GM18505 (cell line): ENCODE measurements at regions not wholly inside any gene's neighbourhood (a gene's known extent, or its start where the extent isn't known, plus 50 kb on each side); places are given as distances from the start of the nearest gene placed in this dataset.

Experiments used
- ATAC-seq: cut with Tn5 transposase; IDR thresholded peaks from one replicate; pipeline ENCODE4 v1.9.1; 2021; ENCODE audit not compliant: unreplicated experiment
- POLR2A ChIP-seq: IDR thresholded peaks from 4 replicates; pipeline ENCODE4 v1.6.1; 2011; ENCODE audit warnings: borderline replicate concordance; ENCODE audit not compliant: insufficient read depth, insufficient read length; ENCODE audit errors: extremely low read depth

- no peak for TF ChIP-seq POLR2A
Measured at GRCh38 chr15:69648775-69649735, 196.4 kb downstream of the RPLP1 start.

GRCh38 chr15:69652293-69652692, 199.7 kb downstream of the RPLP1 start:
- no peak for TF ChIP-seq POLR2A
- no peak for ATAC-seq

More at GRCh38 chr15:69648775-69649735, 196.4 kb downstream of the RPLP1 start:
- no peak for ATAC-seq

DNA sequence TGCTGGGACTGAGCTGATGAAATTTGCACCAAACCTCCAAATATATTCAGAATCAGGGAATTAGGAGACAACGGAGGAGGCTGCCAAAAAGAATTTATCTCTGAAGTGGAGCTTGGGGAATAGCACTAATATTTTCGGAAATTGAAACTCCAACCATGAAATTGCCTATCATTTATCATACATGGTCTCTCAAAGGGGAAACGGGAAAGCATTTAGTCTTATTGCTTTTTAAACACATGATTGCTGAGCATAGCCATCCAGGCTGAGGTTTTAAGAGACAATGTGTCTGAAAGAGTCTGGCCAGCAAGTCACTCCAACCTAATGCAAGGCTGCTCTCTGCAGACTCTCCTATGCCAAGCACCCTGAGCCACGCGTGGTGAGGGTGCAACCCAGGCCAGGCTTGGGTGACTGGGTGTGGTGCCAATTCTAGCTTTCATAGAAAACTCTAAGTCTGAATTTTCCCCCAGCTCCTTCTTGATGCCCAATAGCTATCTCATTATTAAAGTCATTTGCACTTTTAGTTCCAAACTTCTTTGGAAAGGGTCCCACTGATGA, 200.2 kb downstream of the RPLP1 start:
- no peak for ATAC-seq
- TF ChIP-seq POLR2A: no peak

DNA sequence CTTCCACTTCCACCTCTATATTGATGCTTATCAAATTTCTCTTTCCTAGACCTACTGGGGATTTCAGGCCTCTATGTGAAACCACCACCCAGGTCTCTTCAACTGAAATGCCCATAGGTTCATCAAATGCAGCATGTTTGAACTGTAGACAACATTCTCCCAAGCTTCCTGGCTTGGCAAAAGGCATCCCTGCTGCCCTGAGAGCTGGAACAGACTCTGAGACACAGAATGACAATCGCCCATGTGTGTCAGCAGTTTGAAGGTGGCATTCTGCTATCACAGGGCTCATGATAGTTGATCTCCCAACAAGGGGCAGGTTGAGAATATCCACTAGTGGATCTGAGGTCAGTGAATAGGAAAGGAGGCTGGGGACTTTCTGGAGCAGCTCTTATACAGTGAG, 200.7 kb downstream of the RPLP1 start:
- TF ChIP-seq POLR2A: no peak
- ATAC-seq: no peak

- ATAC-seq: no peak
- no peak for TF ChIP-seq POLR2A
Measured at GRCh38 chr15:69653846-69654245, 201.2 kb downstream of the RPLP1 start.

GRCh38 chr15:69656271-69657030, 203.8 kb downstream of the RPLP1 start:
- no peak for ATAC-seq
- TF ChIP-seq POLR2A: no peak

DNA sequence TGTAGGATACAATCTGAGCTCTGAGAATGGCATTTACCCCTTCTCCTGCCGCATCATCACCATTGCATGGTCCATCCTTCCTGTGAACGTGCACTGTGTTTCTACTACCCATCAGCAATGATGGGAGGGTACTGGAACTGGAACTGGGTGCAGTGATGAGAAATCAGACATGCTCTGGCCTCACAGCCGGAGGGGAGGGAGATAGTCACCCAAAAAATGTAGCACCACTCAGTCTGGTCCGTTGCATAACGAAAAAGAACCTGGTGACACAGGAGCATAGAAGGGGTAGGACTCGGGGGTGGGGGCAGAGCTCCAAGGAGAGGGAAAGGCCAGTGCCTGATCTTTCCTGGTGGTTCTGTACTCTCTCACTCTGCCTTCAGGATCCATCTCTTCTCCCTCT, 205.0 kb downstream of the RPLP1 start:
- no peak for ATAC-seq
- TF ChIP-seq POLR2A: no peak

- ATAC-seq: no peak
- TF ChIP-seq POLR2A: no peak
Measured at GRCh38 chr15:69658411-69658945, 205.9 kb downstream of the RPLP1 start.

DNA sequence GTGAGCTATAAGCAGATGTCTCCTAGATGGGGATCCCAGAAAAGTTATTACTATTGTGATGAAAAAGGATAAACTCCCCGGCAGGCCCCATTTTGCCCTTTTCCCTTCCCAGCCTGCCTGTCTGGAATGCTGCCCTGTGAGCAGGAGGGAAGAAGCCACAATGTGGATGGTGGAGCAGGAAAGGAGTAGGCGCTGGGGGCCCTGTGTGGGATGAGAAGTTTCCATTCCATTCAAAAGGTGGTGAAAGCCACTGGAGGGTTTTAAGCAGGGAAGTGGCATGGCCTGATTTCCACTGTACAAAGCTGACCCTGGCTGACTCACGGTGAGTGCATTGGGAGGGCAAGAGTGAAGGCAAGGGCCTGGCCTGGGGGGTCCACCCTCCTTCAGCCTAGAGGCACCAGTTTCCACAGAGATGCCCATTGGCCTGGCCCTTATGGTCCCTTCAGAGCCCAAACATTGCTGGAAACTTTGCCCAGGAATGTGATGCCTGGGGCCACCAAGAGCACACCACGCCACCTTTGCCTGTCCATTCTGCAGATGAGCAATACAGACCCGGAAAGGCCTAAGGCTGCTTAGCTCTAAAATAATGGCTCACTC, 206.9 kb downstream of the RPLP1 start:
- no peak for ATAC-seq

GRCh38 chr15:69660114-69660513, 207.5 kb downstream of the RPLP1 start:
- no peak for TF ChIP-seq POLR2A
- no peak for ATAC-seq

More for the DNA sequence above, 206.9 kb downstream of the RPLP1 start:
- TF ChIP-seq POLR2A: no peak

DNA sequence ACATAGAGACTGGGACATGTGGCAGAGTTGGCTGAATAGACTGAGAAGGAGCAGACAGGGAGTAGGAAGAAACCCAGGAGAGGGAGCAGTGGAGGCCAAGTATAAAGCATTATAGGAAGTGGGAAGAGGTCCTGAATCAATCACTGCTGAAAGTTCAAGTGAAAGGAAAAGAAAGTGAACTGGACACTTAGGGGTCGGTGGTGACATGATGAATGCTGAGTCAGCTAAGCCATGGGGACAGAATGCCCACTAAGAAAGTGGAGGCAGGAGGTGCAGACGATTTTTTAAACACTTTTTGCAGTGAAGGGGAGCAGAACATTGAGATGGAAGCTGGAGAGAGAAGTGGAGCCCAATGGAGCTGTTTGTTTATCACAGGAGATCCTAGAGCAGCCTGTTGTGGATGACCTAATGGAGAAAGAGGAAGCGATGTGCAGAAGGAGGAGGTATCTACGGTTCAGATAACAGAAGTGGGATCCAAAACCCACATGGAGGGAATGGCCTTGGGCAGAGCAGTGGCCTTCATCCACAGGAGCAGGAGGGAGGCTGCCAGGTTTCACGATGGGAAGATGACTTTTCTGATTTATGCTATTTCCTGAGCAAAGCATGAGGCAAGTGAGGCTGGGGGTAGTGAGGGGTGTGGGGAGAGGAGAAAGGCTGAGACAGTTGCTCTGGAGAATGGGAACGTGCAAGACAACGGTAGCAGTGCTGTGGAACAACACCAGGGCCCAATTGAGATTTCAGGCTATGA, 208.2 kb downstream of the RPLP1 start:
- no peak for TF ChIP-seq POLR2A
- ATAC-seq: no peak

GRCh38 chr15:69661446-69661845, 208.8 kb downstream of the RPLP1 start:
- no peak for ATAC-seq
- no peak for TF ChIP-seq POLR2A
